ENCODE measurements at regions not wholly inside any gene's neighbourhood (a gene's known extent, or its start where the extent isn't known, plus 50 kb on each side); places are given as distances from the start of the nearest gene placed in this dataset.

GRCh38 chr4:81557306-81557705 is 85.6 kb upstream of the RASGEF1B start:
- Histone ChIP-seq H3K27me3 (ENCODE audit: control insufficient read depth, insufficient read depth, low read length) (no peaks in the 10 kb centered on the region), H3K4me1 (ENCODE audit: control insufficient read depth, insufficient read depth, low read length) (no peaks in the 10 kb centered on the region), H3K9me3 (ENCODE audit: control insufficient read depth, insufficient read depth, low read depth, low read length) (no peaks in the 10 kb centered on the region), H3K27ac (ENCODE audit: low read length) (no peak overlapping the region), H3K4me3 (ENCODE audit: low read depth in 2 of 2, low read length in 2 of 2) (no peak overlapping the region), H3K36me3 (ENCODE audit: control insufficient read depth, insufficient read depth, low read length) (no peaks in the 10 kb centered on the region)
- no TSS peak for BruUV-seq (replicated peaks)
- ATAC-seq = no peak
- in situ Hi-C loops (cut with HindIII; ENCODE audit: low pct_unique_long_range_greater_than_20kb, low sequenced_read_pairs) (no loop called here), intact Hi-C loops (cut with micrococcal nuclease; ENCODE audit: unreplicated experiment) (no loop called here)
- POLR2A ChIA-PET = no interaction called here
- TF ChIP-seq POLR2AphosphoS5 (IDR thresholded peaks at IDR 0.05; ENCODE audit: low read depth, low read length) (no peak), REST (IDR thresholded peaks at IDR 0.05; ENCODE audit: insufficient read depth in 1 of 2, low read depth in 2 of 2, low read length in 1 of 2) (no peak), SIN3A (IDR thresholded peaks at IDR 0.05; ENCODE audit: borderline replicate concordance, insufficient read depth, low read depth, low read length) (no peak), CTCF (IDR thresholded peaks at IDR 0.05) (no peak), TCF7L2 (IDR thresholded peaks at IDR 0.05; ENCODE audit: low read depth, low read length) (no peak)
- no peak for DNase-seq (ENCODE audit: low read depth, low spot score)
- CTCF ChIA-PET = no interaction called here

GRCh38 chr4:81555489-81555888 is 83.8 kb upstream of the RASGEF1B start:
- CTCF ChIA-PET = no interaction called here
- no peak for TF ChIP-seq CTCF (IDR thresholded peaks at IDR 0.05)
- no peak for TF ChIP-seq REST (IDR thresholded peaks at IDR 0.05; ENCODE audit: insufficient read depth in 1 of 2, low read depth in 2 of 2, low read length in 1 of 2)
- TF ChIP-seq SIN3A (IDR thresholded peaks at IDR 0.05; ENCODE audit: borderline replicate concordance, insufficient read depth, low read depth, low read length) = no peak
- TF ChIP-seq POLR2AphosphoS5 (IDR thresholded peaks at IDR 0.05; ENCODE audit: low read depth, low read length) = no peak
- Histone ChIP-seq H3K4me3 (ENCODE audit: low read depth in 2 of 2, low read length in 2 of 2) (no peak overlapping the region), H3K9me3 (ENCODE audit: control insufficient read depth, insufficient read depth, low read depth, low read length) (no peaks in the 10 kb centered on the region), H3K27me3 (ENCODE audit: control insufficient read depth, insufficient read depth, low read length) (no peaks in the 10 kb centered on the region), H3K36me3 (ENCODE audit: control insufficient read depth, insufficient read depth, low read length) (no peaks in the 10 kb centered on the region), H3K27ac (ENCODE audit: low read length) (no peak overlapping the region), H3K4me1 (ENCODE audit: control insufficient read depth, insufficient read depth, low read length) (no peaks in the 10 kb centered on the region)
- in situ Hi-C loops (cut with HindIII; ENCODE audit: low pct_unique_long_range_greater_than_20kb, low sequenced_read_pairs) = no loop called here
- DNase-seq (ENCODE audit: low read depth, low spot score) (no peak), ATAC-seq (no peak)
- intact Hi-C loops (cut with micrococcal nuclease; ENCODE audit: unreplicated experiment) = no loop called here
- no TSS peak for BruUV-seq (replicated peaks)
- POLR2A ChIA-PET = no interaction called here

All from Panc1 (cell line).